Panc1 (cell line): ENCODE measurements at regions not wholly inside any gene's neighbourhood (a gene's known extent, or its start where the extent isn't known, plus 50 kb on each side); places are given as distances from the start of the nearest gene placed in this dataset.

Experiments used
- ATAC-seq: fragments of 200-7000 bp; cut with Tn5 transposase; 2 replicates; pipeline ENCODE4 v1.9.1; 2020; ENCODE audit warnings: mild to moderate bottlenecking, moderate library complexity
- BruUV-seq: library from RNA; stranded (reverse); fragments of 400-500 nt; replicated peaks from 2 replicates; lab custom pipeline; 2021; lab: Mats Ljungman, UMichigan
- CTCF ChIA-PET: fragments of 300-600 bp; sonication (Branson Sonifier 250); formaldehyde crosslinking; loops from one replicate; lab custom pipeline; 2022; ENCODE audit warnings: antibody characterized with exemption; lab: Charles Lee
- POLR2A ChIA-PET: fragments of 300-600 bp; sonication (Branson Sonifier 250); formaldehyde crosslinking; loops from one replicate; lab custom pipeline; 2022; ENCODE audit warnings: antibody characterized with exemption; lab: Charles Lee
- DNase-seq: peaks from one replicate; pipeline ENCODE4 v3.0.0-alpha.2; 2010; ENCODE audit warnings: low read depth, low spot score
- H3K27ac ChIP-seq: 2 replicates; pipeline ENCODE4 v1.5.1; 2011; ENCODE audit warnings: mild to moderate bottlenecking, low read length, inconsistent platforms
- H3K27me3 ChIP-seq: fragments of 200-500 bp; sonication (Bioruptor generic); 2 replicates; pipeline ENCODE4 v1.6.0; 2014; ENCODE audit warnings: low read length, inconsistent platforms; ENCODE audit not compliant: control insufficient read depth, insufficient read depth
- H3K36me3 ChIP-seq: fragments of 200-500 bp; sonication (Bioruptor generic); 2 replicates; pipeline ENCODE4 v1.5.1; 2014; ENCODE audit warnings: inconsistent platforms, mild to moderate bottlenecking, low read length, moderate library complexity; ENCODE audit not compliant: control insufficient read depth, insufficient read depth
- H3K4me1 ChIP-seq: 2 replicates; pipeline ENCODE4 v1.5.1; 2011; ENCODE audit warnings: inconsistent platforms, mild to moderate bottlenecking, low read length, moderate library complexity; ENCODE audit not compliant: control insufficient read depth, insufficient read depth
- H3K4me3 ChIP-seq, 2 experiments: 2 replicates each; pipeline ENCODE4 v1.5.1; 2011 to 2012; ENCODE audit warnings: low read depth in 2 of 2, low read length in 2 of 2, mild to moderate bottlenecking in 2 of 2, inconsistent platforms in 1 of 2, moderate library complexity in 1 of 2
- H3K9me3 ChIP-seq: fragments of 200-500 bp; sonication (Bioruptor generic); 2 replicates; pipeline ENCODE4 v1.5.1; 2014; ENCODE audit warnings: low read depth, mild to moderate bottlenecking, inconsistent platforms, low read length, moderate library complexity; ENCODE audit not compliant: control insufficient read depth, insufficient read depth
- POLR2AphosphoS5 ChIP-seq: IDR thresholded peaks from 2 replicates; pipeline ENCODE4 v1.6.1; 2012; ENCODE audit warnings: mild to moderate bottlenecking, low read depth, low read length, moderate library complexity
- SIN3A ChIP-seq: IDR thresholded peaks from 2 replicates; pipeline ENCODE4 v1.6.1; 2012; ENCODE audit warnings: low read depth, mild to moderate bottlenecking, low read length, moderate library complexity, borderline replicate concordance; ENCODE audit not compliant: insufficient read depth
- TCF7L2 ChIP-seq: IDR thresholded peaks from 2 replicates; pipeline ENCODE4 v1.6.1; 2011; ENCODE audit warnings: mild to moderate bottlenecking, low read depth, low read length, inconsistent platforms
- in situ Hi-C: cut with HindIII; loops from 2 replicates; pipeline ENCODE4 v1.10.0; 2016; ENCODE audit warnings: low sequenced_read_pairs, low pct_unique_long_range_greater_than_20kb
- intact Hi-C: fragments of 100-400 bp; cut with micrococcal nuclease; formaldehyde crosslinking; loops from one replicate; pipeline ENCODE4 v1.10.0; 2022; ENCODE audit not compliant: unreplicated experiment
- TF ChIP-seq, protein P1 (sequence below), 2 experiments: IDR thresholded peaks; 2 replicates each; pipeline ENCODE4 v1.6.1; 2011 to 2012; ENCODE audit warnings: low read depth in 2 of 2, control low read depth in 1 of 2, low read length in 1 of 2, mild to moderate bottlenecking in 1 of 2, moderate library complexity in 1 of 2; ENCODE audit not compliant: insufficient read depth in 1 of 2
- TF ChIP-seq, protein P2 (sequence below): fragments of 450-650 bp; IDR thresholded peaks from 2 replicates; pipeline ENCODE4 v1.5.1; 2017; ENCODE audit warnings: mild to moderate bottlenecking

DNA sequence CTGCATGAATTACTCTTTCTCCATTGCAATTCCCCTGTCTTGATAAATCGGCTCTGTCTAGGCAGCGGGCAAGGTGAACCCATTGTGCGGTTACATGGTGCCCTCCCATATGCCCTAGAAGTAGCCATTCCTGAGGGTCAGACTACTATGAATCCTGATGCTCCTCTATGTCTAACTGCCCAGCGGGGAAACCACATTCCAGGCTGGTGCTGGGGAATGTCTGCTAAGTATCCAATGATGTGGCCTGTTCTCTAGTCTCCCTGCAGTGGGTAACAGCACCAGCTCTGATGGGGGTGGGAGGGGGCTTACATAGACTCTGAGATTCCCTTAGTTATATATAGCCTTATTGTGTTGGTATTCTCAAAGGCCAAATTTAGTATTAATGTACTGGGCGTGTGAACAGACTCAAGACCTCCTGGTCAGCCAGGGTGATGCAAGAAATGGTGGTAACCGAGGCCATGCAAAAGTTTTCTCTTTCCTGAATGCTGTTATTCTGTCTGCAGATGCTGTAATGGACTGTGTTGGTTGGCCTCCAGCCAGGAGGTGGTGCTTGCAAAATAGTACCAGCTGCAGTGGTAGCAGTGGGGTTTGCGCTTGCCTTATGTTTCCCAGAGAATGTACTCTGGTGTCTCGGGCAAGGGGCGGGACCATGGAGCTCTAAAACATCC, 564.8 kb upstream of the SLITRK1 start:
- ChIA-PET CTCF (no interaction called here), POLR2A (no interaction called here)
- in situ Hi-C loops (no loop called here), intact Hi-C loops (no loop called here)
- H3K27me3 ChIP-seq = no peaks in the 10 kb centered on the region
- no peak overlapping the region for H3K27ac ChIP-seq
- ATAC-seq (no peak), DNase-seq (no peak)
- no peak for TF ChIP-seq SIN3A
- no peak for TF ChIP-seq TCF7L2
- TF ChIP-seq, protein P1, sequence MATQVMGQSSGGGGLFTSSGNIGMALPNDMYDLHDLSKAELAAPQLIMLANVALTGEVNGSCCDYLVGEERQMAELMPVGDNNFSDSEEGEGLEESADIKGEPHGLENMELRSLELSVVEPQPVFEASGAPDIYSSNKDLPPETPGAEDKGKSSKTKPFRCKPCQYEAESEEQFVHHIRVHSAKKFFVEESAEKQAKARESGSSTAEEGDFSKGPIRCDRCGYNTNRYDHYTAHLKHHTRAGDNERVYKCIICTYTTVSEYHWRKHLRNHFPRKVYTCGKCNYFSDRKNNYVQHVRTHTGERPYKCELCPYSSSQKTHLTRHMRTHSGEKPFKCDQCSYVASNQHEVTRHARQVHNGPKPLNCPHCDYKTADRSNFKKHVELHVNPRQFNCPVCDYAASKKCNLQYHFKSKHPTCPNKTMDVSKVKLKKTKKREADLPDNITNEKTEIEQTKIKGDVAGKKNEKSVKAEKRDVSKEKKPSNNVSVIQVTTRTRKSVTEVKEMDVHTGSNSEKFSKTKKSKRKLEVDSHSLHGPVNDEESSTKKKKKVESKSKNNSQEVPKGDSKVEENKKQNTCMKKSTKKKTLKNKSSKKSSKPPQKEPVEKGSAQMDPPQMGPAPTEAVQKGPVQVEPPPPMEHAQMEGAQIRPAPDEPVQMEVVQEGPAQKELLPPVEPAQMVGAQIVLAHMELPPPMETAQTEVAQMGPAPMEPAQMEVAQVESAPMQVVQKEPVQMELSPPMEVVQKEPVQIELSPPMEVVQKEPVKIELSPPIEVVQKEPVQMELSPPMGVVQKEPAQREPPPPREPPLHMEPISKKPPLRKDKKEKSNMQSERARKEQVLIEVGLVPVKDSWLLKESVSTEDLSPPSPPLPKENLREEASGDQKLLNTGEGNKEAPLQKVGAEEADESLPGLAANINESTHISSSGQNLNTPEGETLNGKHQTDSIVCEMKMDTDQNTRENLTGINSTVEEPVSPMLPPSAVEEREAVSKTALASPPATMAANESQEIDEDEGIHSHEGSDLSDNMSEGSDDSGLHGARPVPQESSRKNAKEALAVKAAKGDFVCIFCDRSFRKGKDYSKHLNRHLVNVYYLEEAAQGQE (IDR thresholded peaks at IDR 0.05; ENCODE audit: insufficient read depth in 1 of 2, low read depth in 2 of 2, low read length in 1 of 2) = no peak
- TF ChIP-seq POLR2AphosphoS5 = no peak
- TF ChIP-seq, protein P2, sequence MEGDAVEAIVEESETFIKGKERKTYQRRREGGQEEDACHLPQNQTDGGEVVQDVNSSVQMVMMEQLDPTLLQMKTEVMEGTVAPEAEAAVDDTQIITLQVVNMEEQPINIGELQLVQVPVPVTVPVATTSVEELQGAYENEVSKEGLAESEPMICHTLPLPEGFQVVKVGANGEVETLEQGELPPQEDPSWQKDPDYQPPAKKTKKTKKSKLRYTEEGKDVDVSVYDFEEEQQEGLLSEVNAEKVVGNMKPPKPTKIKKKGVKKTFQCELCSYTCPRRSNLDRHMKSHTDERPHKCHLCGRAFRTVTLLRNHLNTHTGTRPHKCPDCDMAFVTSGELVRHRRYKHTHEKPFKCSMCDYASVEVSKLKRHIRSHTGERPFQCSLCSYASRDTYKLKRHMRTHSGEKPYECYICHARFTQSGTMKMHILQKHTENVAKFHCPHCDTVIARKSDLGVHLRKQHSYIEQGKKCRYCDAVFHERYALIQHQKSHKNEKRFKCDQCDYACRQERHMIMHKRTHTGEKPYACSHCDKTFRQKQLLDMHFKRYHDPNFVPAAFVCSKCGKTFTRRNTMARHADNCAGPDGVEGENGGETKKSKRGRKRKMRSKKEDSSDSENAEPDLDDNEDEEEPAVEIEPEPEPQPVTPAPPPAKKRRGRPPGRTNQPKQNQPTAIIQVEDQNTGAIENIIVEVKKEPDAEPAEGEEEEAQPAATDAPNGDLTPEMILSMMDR = no peak
- no peaks in the 10 kb centered on the region for H3K9me3 ChIP-seq
- H3K4me1 ChIP-seq = no peaks in the 10 kb centered on the region
- no peak overlapping the region for H3K4me3 ChIP-seq
- no TSS peak for BruUV-seq
- H3K36me3 ChIP-seq = no peaks in the 10 kb centered on the region

DNA sequence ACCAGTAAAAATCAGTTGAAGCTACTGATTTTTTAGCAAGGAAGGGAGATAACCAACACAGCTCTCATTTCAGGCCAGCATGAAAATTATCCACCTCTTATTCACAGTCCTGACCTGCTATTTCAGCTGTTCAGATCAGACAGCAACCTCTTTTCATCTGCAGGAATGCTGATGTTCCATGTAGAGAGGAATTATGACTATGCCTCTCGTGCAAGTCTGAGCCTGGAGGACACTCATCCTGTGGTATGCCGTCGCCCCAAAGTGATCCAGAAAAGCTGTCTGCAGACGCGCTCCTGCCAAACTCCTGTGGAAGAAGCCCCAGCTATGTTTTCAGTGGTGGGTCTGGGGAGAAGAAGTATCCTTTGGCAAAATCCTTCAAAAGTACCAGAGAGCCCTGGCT, 563.5 kb upstream of the SLITRK1 start:
- H3K9me3 ChIP-seq = no peaks in the 10 kb centered on the region
- no peaks in the 10 kb centered on the region for H3K4me1 ChIP-seq
- CTCF ChIA-PET = no interaction called here
- no peaks in the 10 kb centered on the region for H3K36me3 ChIP-seq
- no peak overlapping the region for H3K27ac ChIP-seq
- no peak overlapping the region for H3K4me3 ChIP-seq
- TF ChIP-seq POLR2AphosphoS5 (no peak), SIN3A (no peak), TCF7L2 (no peak)
- TF ChIP-seq, protein P2 = no peak
- TF ChIP-seq, protein P1 (IDR thresholded peaks at IDR 0.05; ENCODE audit: insufficient read depth in 1 of 2, low read depth in 2 of 2, low read length in 1 of 2) = no peak
- intact Hi-C loops = no loop called here
- no TSS peak for BruUV-seq
- ATAC-seq (no peak), DNase-seq (no peak)
- in situ Hi-C loops = no loop called here
- no peaks in the 10 kb centered on the region for H3K27me3 ChIP-seq
- POLR2A ChIA-PET = no interaction called here
